Keratinocyte (primary cell): ENCODE measurements at regions not wholly inside any gene's neighbourhood (a gene's known extent, or its start where the extent isn't known, plus 50 kb on each side); places are given as distances from the start of the nearest gene placed in this dataset.

Experiments
- DNase-seq: peaks from one replicate; pipeline ENCODE4 v3.0.0-alpha.2; 2011; ENCODE audit warnings: low read depth, missing footprints, low spot score
- FAIRE-seq: peaks from 2 replicates; lab custom pipeline; 2011; peaks lifted over from hg19 to GRCh38; lab: Jason Lieb, UNC
- H2AFZ ChIP-seq: 2 replicates; pipeline ENCODE4 v1.6.0; 2012; ENCODE audit warnings: low read length, control low read depth, inconsistent platforms; ENCODE audit not compliant: control insufficient read depth
- H3K27ac ChIP-seq: 2 replicates; pipeline ENCODE4 v1.5.1; 2011; ENCODE audit warnings: low read length; ENCODE audit not compliant: control insufficient read depth, insufficient read depth
- H3K27me3 ChIP-seq: 3 replicates; pipeline ENCODE4 v1.6.0; 2011; ENCODE audit warnings: low read length; ENCODE audit not compliant: control insufficient read depth, insufficient read depth; ENCODE audit errors: extremely low read depth
- H3K36me3 ChIP-seq, 2 experiments: 2 replicates in 1 of 2; 3 replicates in 1 of 2; pipeline ENCODE4 v1.5.1; 2011; ENCODE audit warnings: low read length in 2 of 2, mild to moderate bottlenecking in 1 of 2; ENCODE audit not compliant: control insufficient read depth in 2 of 2, insufficient read depth in 2 of 2; ENCODE audit errors: extremely low read depth in 1 of 2
- H3K4me1 ChIP-seq: 3 replicates; pipeline ENCODE4 v1.5.1; 2011; ENCODE audit warnings: low read length; ENCODE audit not compliant: control insufficient read depth, insufficient read depth; ENCODE audit errors: extremely low read depth
- H3K4me2 ChIP-seq: 3 replicates; pipeline ENCODE4 v1.6.0; 2011; ENCODE audit warnings: low read depth, low read length; ENCODE audit not compliant: control insufficient read depth, insufficient read depth; ENCODE audit errors: extremely low read depth
- H3K4me3 ChIP-seq, 3 experiments: fragments of 200-600 bp in 1 of 3; sonication (generic) in 1 of 3; 2 replicates in 2 of 3; 3 replicates in 1 of 3; pipeline ENCODE4 v1.5.1; 2011 to 2016; ENCODE audit warnings: low read length in 3 of 3, mild to moderate bottlenecking in 3 of 3, control low read depth in 2 of 3, inconsistent platforms in 1 of 3, low read depth in 1 of 3, mixed read lengths in 1 of 3, mixed run types in 1 of 3, moderate library complexity in 1 of 3; ENCODE audit not compliant: control insufficient read depth in 2 of 3, insufficient read depth in 2 of 3; ENCODE audit errors: extremely low read depth in 1 of 3
- H3K79me2 ChIP-seq: 2 replicates; pipeline ENCODE4 v1.6.0; 2012; ENCODE audit warnings: low read length; ENCODE audit not compliant: control insufficient read depth, insufficient read depth
- H3K9ac ChIP-seq: 3 replicates; pipeline ENCODE4 v1.6.0; 2011; ENCODE audit warnings: low read length; ENCODE audit not compliant: control insufficient read depth, insufficient read depth; ENCODE audit errors: extremely low read depth
- H3K9me1 ChIP-seq: 3 replicates; pipeline ENCODE4 v1.6.0; 2011; ENCODE audit warnings: low read length; ENCODE audit not compliant: control insufficient read depth, insufficient read depth; ENCODE audit errors: extremely low read depth
- H3K9me3 ChIP-seq: 2 replicates; pipeline ENCODE4 v1.5.1; 2012; ENCODE audit warnings: low read depth, low read length; ENCODE audit not compliant: control insufficient read depth
- H4K20me1 ChIP-seq: 3 replicates; pipeline ENCODE4 v1.6.0; 2011; ENCODE audit warnings: low read length; ENCODE audit not compliant: control insufficient read depth, insufficient read depth; ENCODE audit errors: extremely low read depth
- CTCF ChIP-seq, 3 experiments: IDR thresholded peaks in 1 of 3; conservative IDR thresholded peaks in 1 of 3; optimal IDR thresholded peaks in 1 of 3; 2 replicates in 2 of 3; 3 replicates in 1 of 3; pipeline versions ENCODE3 to v1.5.1; 2011; ENCODE audit warnings: low read length in 3 of 3, mild to moderate bottlenecking in 3 of 3, moderate library complexity in 2 of 3, control low read depth in 1 of 3, inconsistent platforms in 1 of 3; ENCODE audit not compliant: insufficient read depth in 2 of 3; ENCODE audit errors: extremely low read depth in 1 of 3
- EZH2 ChIP-seq: IDR thresholded peaks from one replicate; pipeline ENCODE4 v1.6.1; 2012; ENCODE audit warnings: inconsistent platforms, mild to moderate bottlenecking, low read length, moderate library complexity
- dilution Hi-C: fragments of 300-500 bp; cut with MboI; formaldehyde crosslinking; loops from one replicate; pipeline ENCODE4 v1.7.0; 2020; ENCODE audit warnings: low sequenced_read_pairs; ENCODE audit not compliant: extremely low pct_ligation_motif_present

DNA sequence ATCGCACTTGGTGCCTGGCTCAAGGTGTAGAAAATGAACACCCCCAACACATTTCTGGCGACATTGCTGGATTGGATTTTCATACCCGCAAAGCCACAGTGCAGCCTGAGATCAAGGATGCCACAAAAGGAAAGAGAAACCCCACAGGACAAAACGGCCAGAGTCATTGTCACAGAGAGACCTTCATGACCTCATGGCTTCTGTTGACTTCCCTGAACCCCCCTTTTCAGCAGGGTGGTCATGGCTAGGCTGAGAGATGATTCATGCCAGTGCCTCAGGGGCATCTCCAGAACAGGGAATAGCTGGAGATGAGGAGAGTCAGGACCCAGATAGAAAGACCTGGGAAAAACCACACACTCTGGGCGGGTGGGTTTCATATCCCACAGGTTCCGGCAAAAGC lies 122.0 kb downstream of the C16orf95 start:
- DNase-seq (no peak), FAIRE-seq (no peak)
- H3K27ac ChIP-seq: no peak overlapping the region
- no peaks in the 10 kb centered on the region for H3K36me3 ChIP-seq
- TF ChIP-seq CTCF (optimal IDR thresholded peaks at IDR 0.05 in 1 of 3, IDR thresholded peaks at IDR 0.05 in 1 of 3, conservative IDR thresholded peaks at IDR 0.05 in 1 of 3; ENCODE audit: extremely low read depth in 1 of 3, insufficient read depth in 2 of 3, low read length in 3 of 3) (no peak), EZH2 (no peak)
- H3K4me2 ChIP-seq: no peak overlapping the region
- H4K20me1 ChIP-seq: no peaks in the 10 kb centered on the region
- H3K9me1 ChIP-seq: no peaks in the 10 kb centered on the region
- H3K4me1 ChIP-seq: no peaks in the 10 kb centered on the region
- H3K27me3 ChIP-seq: no peaks in the 10 kb centered on the region
- H2AFZ ChIP-seq: no peak overlapping the region
- no peaks in the 10 kb centered on the region for H3K79me2 ChIP-seq
- H3K4me3 ChIP-seq: no peak overlapping the region
- H3K9me3 ChIP-seq: peaks cover under 1% of the 10 kb centered on the region
- dilution Hi-C loops: no loop called here
- no peak overlapping the region for H3K9ac ChIP-seq

- H3K4me3 ChIP-seq: no peak overlapping the region
- no peak for FAIRE-seq
- H3K9ac ChIP-seq: no peak overlapping the region
- H2AFZ ChIP-seq: no peak overlapping the region
- H3K4me1 ChIP-seq: no peaks in the 10 kb centered on the region
- no peaks in the 10 kb centered on the region for H3K9me1 ChIP-seq
- H4K20me1 ChIP-seq: no peaks in the 10 kb centered on the region
- no peak for DNase-seq
- dilution Hi-C loops: no loop called here
- no peaks in the 10 kb centered on the region for H3K27me3 ChIP-seq
- no peaks in the 10 kb centered on the region for H3K9me3 ChIP-seq
- no peaks in the 10 kb centered on the region for H3K36me3 ChIP-seq
- H3K79me2 ChIP-seq: no peaks in the 10 kb centered on the region
- H3K27ac ChIP-seq: no peak overlapping the region
- H3K4me2 ChIP-seq: no peak overlapping the region
- no peak for TF ChIP-seq EZH2
- TF ChIP-seq CTCF (optimal IDR thresholded peaks at IDR 0.05 in 1 of 3, IDR thresholded peaks at IDR 0.05 in 1 of 3, conservative IDR thresholded peaks at IDR 0.05 in 1 of 3; ENCODE audit: extremely low read depth in 1 of 3, insufficient read depth in 2 of 3, low read length in 3 of 3): no peak
These were observed 121.0 kb downstream of the C16orf95 start for GRCh38 chr16:87196231-87196630.
